Smooth muscle cell (in vitro differentiated cells): ENCODE measurements at regions not wholly inside any gene's neighbourhood (a gene's known extent, or its start where the extent isn't known, plus 50 kb on each side); places are given as distances from the start of the nearest gene placed in this dataset.
A peak's percentile ranks its signal among the peaks of the same experiment; 100 is the strongest.

Experiments
- DNase-seq: peaks from one replicate; lab custom pipeline; 2025; ENCODE audit not compliant: unreplicated experiment; lab: John Stamatoyannopoulos, UW
- H2AFZ ChIP-seq: fragments of 200-600 bp; sonication (generic); 2 replicates; pipeline ENCODE4 v1.6.0; 2016; ENCODE audit warnings: antibody characterized with exemption, low read depth, mild to moderate bottlenecking
- H3F3A ChIP-seq: fragments of 200-600 bp; sonication (generic); 2 replicates; pipeline ENCODE4 v1.6.0; 2017; ENCODE audit warnings: antibody characterized with exemption, low read depth
- H3K27ac ChIP-seq: fragments of 200-600 bp; sonication (generic); 2 replicates; pipeline ENCODE4 v1.5.1; 2016; ENCODE audit warnings: low read depth, mild to moderate bottlenecking
- H3K27me3 ChIP-seq: fragments of 200-600 bp; sonication (generic); 2 replicates; pipeline ENCODE4 v1.6.1; 2016; ENCODE audit warnings: low read depth, mild to moderate bottlenecking
- H3K36me3 ChIP-seq: fragments of 200-600 bp; sonication (generic); 2 replicates; pipeline ENCODE4 v1.5.1; 2016; ENCODE audit warnings: low read depth
- H3K4me1 ChIP-seq: fragments of 200-600 bp; sonication (generic); 2 replicates; pipeline ENCODE4 v1.5.1; 2016; ENCODE audit warnings: low read depth
- H3K4me2 ChIP-seq: fragments of 200-600 bp; sonication (generic); 2 replicates; pipeline ENCODE4 v1.6.0; 2016; ENCODE audit warnings: mild to moderate bottlenecking
- H3K4me3 ChIP-seq: fragments of 200-600 bp; sonication (generic); 2 replicates; pipeline ENCODE4 v1.5.1; 2016; ENCODE audit warnings: mild to moderate bottlenecking
- H3K79me2 ChIP-seq: fragments of 200-600 bp; sonication (generic); 2 replicates; pipeline ENCODE4 v1.6.0; 2016; ENCODE audit warnings: low read depth, mild to moderate bottlenecking
- H3K9ac ChIP-seq: fragments of 200-600 bp; sonication (generic); 2 replicates; pipeline ENCODE4 v1.6.0; 2016; ENCODE audit warnings: low read depth
- H3K9me3 ChIP-seq: fragments of 200-600 bp; sonication (generic); replicated peaks from 2 replicates; pipeline ENCODE4 v1.5.1; 2016; ENCODE audit warnings: low read depth
- H4K20me1 ChIP-seq: fragments of 200-600 bp; sonication (generic); 2 replicates; pipeline ENCODE4 v1.6.0; 2016; ENCODE audit warnings: low read depth
- WGBS: methylation state at CpG from one replicate; pipeline ENCODE4 v1.1.7; 2016; ENCODE audit warnings: low lambda C conversion rate; 5-methylcytosine and 5-hydroxymethylcytosine counted together
- TF ChIP-seq, protein P1 (sequence below): fragments of 200-600 bp; sonication (generic); IDR thresholded peaks from 2 replicates; pipeline ENCODE4 v1.5.1; 2017; ENCODE audit warnings: borderline replicate concordance, mild to moderate bottlenecking, antibody characterized with exemption; ENCODE audit not compliant: insufficient read depth, poor library complexity, severe bottlenecking

DNA sequence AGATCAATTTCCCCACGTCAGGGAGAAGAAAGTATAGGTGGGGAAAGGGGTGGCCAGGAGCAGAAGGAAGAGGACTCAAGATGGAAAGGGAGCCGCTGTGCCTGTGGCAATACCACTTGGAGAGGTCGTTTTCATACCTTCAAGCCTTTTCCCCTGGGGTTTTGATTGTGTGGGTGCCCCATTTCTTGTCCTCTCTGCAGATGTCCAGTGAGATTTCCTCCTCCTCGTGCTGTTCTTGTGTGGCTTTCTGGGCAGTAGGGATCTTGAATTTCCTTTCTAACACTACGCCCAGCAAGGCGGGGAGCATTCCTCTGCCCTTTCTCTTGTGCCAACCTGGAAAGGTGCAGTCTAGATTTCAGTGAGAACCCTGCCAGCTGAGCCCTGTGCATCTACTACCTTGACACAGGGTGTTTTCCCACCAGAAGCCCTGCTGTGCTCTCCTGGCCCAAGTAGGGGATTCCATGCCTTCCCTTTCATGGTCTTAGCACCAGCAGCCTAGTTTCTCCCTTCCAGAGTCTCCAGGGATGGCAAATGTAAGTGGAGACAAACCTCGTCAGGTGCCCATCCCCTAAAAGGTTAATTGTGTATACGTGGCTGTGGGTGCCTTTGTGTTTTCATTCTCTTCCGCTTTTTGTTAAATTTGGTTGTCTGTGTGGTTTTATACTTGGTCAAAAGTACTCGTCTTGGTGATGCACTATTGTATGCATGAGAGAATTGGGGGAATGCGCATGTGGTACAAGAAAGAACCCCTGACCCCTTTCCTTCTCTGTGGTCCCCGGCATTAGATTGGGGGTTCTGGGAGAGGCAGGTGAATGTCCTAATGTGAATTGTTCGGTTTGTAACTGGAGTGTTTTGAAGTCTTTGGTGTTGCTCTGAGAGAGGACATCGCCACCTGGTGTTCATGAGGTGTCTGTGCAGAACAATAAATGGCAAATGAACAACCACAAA, 71.4 kb upstream of the MPEG1 start:
- Histone ChIP-seq H3K4me1 (no peaks in the 10 kb centered on the region), H3K27ac (no peak overlapping the region), H3K9me3 (no peaks in the 10 kb centered on the region), H2AFZ (no peak overlapping the region), H3K36me3 (no peaks in the 10 kb centered on the region), H3K27me3 (no peaks in the 10 kb centered on the region), H3K4me3 (no peak overlapping the region), H3K4me2 (no peak overlapping the region), H3K79me2 (no peaks in the 10 kb centered on the region), H4K20me1 (no peaks in the 10 kb centered on the region), H3F3A (no peaks in the 10 kb centered on the region), H3K9ac (no peak overlapping the region)
- WGBS: 57% methylated on average over 14 of the region's 14 CpGs
- DNase-seq: no peak
- TF ChIP-seq, protein P1, sequence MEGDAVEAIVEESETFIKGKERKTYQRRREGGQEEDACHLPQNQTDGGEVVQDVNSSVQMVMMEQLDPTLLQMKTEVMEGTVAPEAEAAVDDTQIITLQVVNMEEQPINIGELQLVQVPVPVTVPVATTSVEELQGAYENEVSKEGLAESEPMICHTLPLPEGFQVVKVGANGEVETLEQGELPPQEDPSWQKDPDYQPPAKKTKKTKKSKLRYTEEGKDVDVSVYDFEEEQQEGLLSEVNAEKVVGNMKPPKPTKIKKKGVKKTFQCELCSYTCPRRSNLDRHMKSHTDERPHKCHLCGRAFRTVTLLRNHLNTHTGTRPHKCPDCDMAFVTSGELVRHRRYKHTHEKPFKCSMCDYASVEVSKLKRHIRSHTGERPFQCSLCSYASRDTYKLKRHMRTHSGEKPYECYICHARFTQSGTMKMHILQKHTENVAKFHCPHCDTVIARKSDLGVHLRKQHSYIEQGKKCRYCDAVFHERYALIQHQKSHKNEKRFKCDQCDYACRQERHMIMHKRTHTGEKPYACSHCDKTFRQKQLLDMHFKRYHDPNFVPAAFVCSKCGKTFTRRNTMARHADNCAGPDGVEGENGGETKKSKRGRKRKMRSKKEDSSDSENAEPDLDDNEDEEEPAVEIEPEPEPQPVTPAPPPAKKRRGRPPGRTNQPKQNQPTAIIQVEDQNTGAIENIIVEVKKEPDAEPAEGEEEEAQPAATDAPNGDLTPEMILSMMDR: peak; percentile 76

DNA sequence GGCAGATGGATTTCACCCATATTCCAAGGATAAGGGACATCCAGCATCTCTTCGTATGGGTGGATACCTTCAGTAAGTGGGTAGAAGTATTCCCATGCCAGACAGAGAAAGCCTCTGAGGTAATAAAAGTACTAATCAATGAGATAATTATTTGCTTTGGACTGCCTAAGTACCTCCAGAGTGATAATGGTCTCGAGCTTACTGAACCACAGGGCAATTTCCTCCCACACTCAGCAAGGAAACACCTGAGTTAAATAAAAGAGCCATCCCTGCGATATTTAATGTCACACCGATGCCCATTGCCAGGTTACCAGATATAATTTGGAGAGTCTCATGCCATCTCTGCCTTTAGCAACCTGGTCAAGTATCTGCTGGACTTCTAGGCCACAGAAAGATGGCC, 70.6 kb upstream of the MPEG1 start:
- no peak overlapping the region for H3K4me2 ChIP-seq
- TF ChIP-seq, protein P1: no peak
- DNase-seq: no peak
- no peak overlapping the region for H3K27ac ChIP-seq
- no peak overlapping the region for H2AFZ ChIP-seq
- no peaks in the 10 kb centered on the region for H3K79me2 ChIP-seq
- no peaks in the 10 kb centered on the region for H3K9me3 ChIP-seq
- no peaks in the 10 kb centered on the region for H3K36me3 ChIP-seq
- 93% methylated on average over 4 of the region's 4 CpGs for WGBS
- no peaks in the 10 kb centered on the region for H4K20me1 ChIP-seq
- H3K27me3 ChIP-seq: no peaks in the 10 kb centered on the region
- no peaks in the 10 kb centered on the region for H3F3A ChIP-seq
- H3K4me3 ChIP-seq: no peak overlapping the region
- no peaks in the 10 kb centered on the region for H3K4me1 ChIP-seq
- no peak overlapping the region for H3K9ac ChIP-seq

DNA sequence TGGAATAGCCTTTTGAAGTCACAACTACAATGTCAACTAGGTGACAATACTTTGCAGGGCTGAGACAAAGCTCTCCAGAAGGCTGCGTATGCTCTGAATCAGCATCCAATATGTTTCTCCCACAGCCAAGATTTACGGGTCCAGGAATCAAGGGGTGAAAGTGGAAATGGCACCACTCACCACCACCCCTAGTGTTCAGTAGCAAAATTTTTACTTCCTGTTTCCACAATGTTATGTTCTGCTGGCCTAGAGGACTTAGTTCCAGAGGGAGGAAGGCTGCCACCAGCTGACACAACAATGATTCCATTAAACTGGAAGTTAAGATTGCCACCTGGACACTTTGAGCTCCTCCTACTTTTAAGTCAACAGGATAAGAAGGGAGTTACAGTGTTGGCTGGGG, 68.5 kb upstream of the MPEG1 start:
- Histone ChIP-seq H3K27ac (no peak overlapping the region), H2AFZ (no peak overlapping the region), H3K27me3 (no peaks in the 10 kb centered on the region), H3K4me2 (no peak overlapping the region), H3K36me3 (no peaks in the 10 kb centered on the region), H4K20me1 (no peaks in the 10 kb centered on the region), H3K79me2 (no peaks in the 10 kb centered on the region), H3F3A (no peaks in the 10 kb centered on the region), H3K9ac (no peak overlapping the region), H3K9me3 (no peaks in the 10 kb centered on the region), H3K4me1 (no peaks in the 10 kb centered on the region), H3K4me3 (no peak overlapping the region)
- TF ChIP-seq, protein P1: no peak
- 85% methylated on average over 2 of the region's 2 CpGs for WGBS
- no peak for DNase-seq
